Neural cell (in vitro differentiated cells): ENCODE measurements at regions not wholly inside any gene's neighbourhood (a gene's known extent, or its start where the extent isn't known, plus 50 kb on each side); places are given as distances from the start of the nearest gene placed in this dataset.

ENCODE experiments used
- CTCF ChIP-seq: fragments of 450-650 bp; IDR thresholded peaks from 2 replicates; pipeline ENCODE4 v1.5.1; 2014; ENCODE audit warnings: antibody characterized with exemption, mild to moderate bottlenecking, moderate library complexity; ENCODE audit not compliant: poor library complexity, severe bottlenecking
- EP300 ChIP-seq: fragments of 450-650 bp; conservative IDR thresholded peaks from 2 replicates; pipeline ENCODE4 v1.6.1; 2014; ENCODE audit warnings: antibody characterized with exemption, mild to moderate bottlenecking, moderate library complexity; ENCODE audit not compliant: poor library complexity, severe bottlenecking
- EZH2 ChIP-seq: fragments of 200-600, 300-800 bp; shearing (Covaris generic), sonication (generic); IDR thresholded peaks from 2 replicates; pipeline ENCODE4 v1.6.1; 2014; ENCODE audit warnings: antibody characterized with exemption, low read length, borderline replicate concordance, mild to moderate bottlenecking; ENCODE audit not compliant: insufficient read depth, poor library complexity, severe bottlenecking
- MXI1 ChIP-seq: fragments of 450-650 bp; conservative IDR thresholded peaks from 2 replicates; pipeline ENCODE4 v1.6.1; 2014; ENCODE audit warnings: antibody characterized with exemption, mild to moderate bottlenecking; ENCODE audit not compliant: poor library complexity, severe bottlenecking
- POLR2AphosphoS5 ChIP-seq: IDR thresholded peaks from 2 replicates; pipeline ENCODE4 v1.6.1; 2012
- RAD21 ChIP-seq: fragments of 450-650 bp; conservative IDR thresholded peaks from 2 replicates; pipeline ENCODE4 v1.6.1; 2014; ENCODE audit warnings: antibody characterized with exemption, mild to moderate bottlenecking, moderate library complexity
- REST ChIP-seq: IDR thresholded peaks from 2 replicates; pipeline ENCODE4 v1.6.1; 2012; ENCODE audit warnings: borderline replicate concordance
- SMC3 ChIP-seq: fragments of 450-650 bp; conservative IDR thresholded peaks from 2 replicates; pipeline ENCODE4 v1.6.1; 2014; ENCODE audit warnings: antibody characterized with exemption, mild to moderate bottlenecking, moderate library complexity; ENCODE audit not compliant: poor library complexity
- TAF1 ChIP-seq: IDR thresholded peaks from 2 replicates; pipeline ENCODE4 v1.6.1; 2012; ENCODE audit warnings: low read depth

- TF ChIP-seq CTCF (no peak), TAF1 (no peak), EP300 (no peak), POLR2AphosphoS5 (no peak), EZH2 (no peak), RAD21 (no peak), SMC3 (no peak), MXI1 (no peak), REST (no peak)
Observed at GRCh38 chr6:3654898-3655297, 96.6 kb downstream of the PXDC1 start.
